HCT116 (cell line): ENCODE measurements at regions not wholly inside any gene's neighbourhood (a gene's known extent, or its start where the extent isn't known, plus 50 kb on each side); places are given as distances from the start of the nearest gene placed in this dataset.

Experiments used
- ATAC-seq: fragments of 200-7000 bp; cut with Tn5 transposase; 2 replicates; pipeline ENCODE4 v1.9.1; 2020; ENCODE audit warnings: mild to moderate bottlenecking, moderate library complexity
- BruUV-seq: library from RNA; stranded (reverse); fragments of 400-500 nt; replicated peaks from 2 replicates; lab custom pipeline; 2021; lab: Mats Ljungman, UMichigan
- CTCF ChIA-PET: fragments of 300-600 bp; sonication (Branson Sonifier 250); formaldehyde crosslinking; loops from one replicate; lab custom pipeline; 2021; ENCODE audit warnings: antibody characterized with exemption; lab: Charles Lee
- POLR2A ChIA-PET: fragments of 300-600, 350-600 bp; sonication (Branson Sonifier 250); formaldehyde crosslinking; loops from one replicate; lab custom pipeline; 2021; ENCODE audit warnings: antibody characterized with exemption; lab: Charles Lee
- RAD21 ChIA-PET, 2 experiments: fragments of 300-600 bp; sonication (Branson Sonifier 250); formaldehyde crosslinking; loops; one replicate each; lab custom pipeline; 2023; ENCODE audit warnings: low total read pairs in 2 of 2; ENCODE audit not compliant: uncharacterized antibody in 2 of 2, unreplicated experiment in 2 of 2, low non-redundant PET in 1 of 2; lab: Charles Lee
- DNase-seq: peaks from one replicate; pipeline ENCODE4 v3.0.0-alpha.2; 2010; ENCODE audit warnings: low read depth, low spot score
- H2AFZ ChIP-seq: fragments of 200-600 bp; shearing (Covaris generic), sonication (generic); 2 replicates; pipeline ENCODE4 v1.6.1; 2017; ENCODE audit warnings: low read depth, mixed run types, mixed read lengths, antibody characterized with exemption, low read length; ENCODE audit not compliant: poor library complexity, severe bottlenecking
- H3K27ac ChIP-seq: 2 replicates; pipeline ENCODE4 v1.5.1; 2012; ENCODE audit warnings: low read depth, low read length
- H3K27me3 ChIP-seq: fragments of 200-600 bp; sonication (generic); 2 replicates; pipeline ENCODE4 v1.6.1; 2016; ENCODE audit warnings: mixed run types, low read length, mixed read lengths; ENCODE audit not compliant: insufficient read depth
- H3K36me3 ChIP-seq, 2 experiments: fragments of 200-500 bp in 1 of 2; fragments of 200-600 bp in 1 of 2; sonication (Bioruptor generic) in 1 of 2; sonication (generic) in 1 of 2; 2 replicates each; pipeline versions ENCODE4 v1.5.1 to v1.6.1; 2014 to 2016; ENCODE audit warnings: low read length in 2 of 2, inconsistent platforms in 1 of 2, mixed read lengths in 1 of 2, mixed run types in 1 of 2; ENCODE audit not compliant: insufficient read depth in 2 of 2, control insufficient read depth in 1 of 2
- H3K4me1 ChIP-seq, 2 experiments: fragments of 200-600 bp in 1 of 2; sonication (generic) in 1 of 2; 2 replicates each; pipeline versions ENCODE4 v1.5.1 to v1.6.1; 2012 to 2017; ENCODE audit warnings: low read length in 2 of 2, inconsistent platforms in 1 of 2, mild to moderate bottlenecking in 1 of 2, mixed read lengths in 1 of 2, mixed run types in 1 of 2, moderate library complexity in 1 of 2; ENCODE audit not compliant: insufficient read depth in 2 of 2, control insufficient read depth in 1 of 2
- H3K4me2 ChIP-seq: fragments of 200-600 bp; sonication (generic); 2 replicates; pipeline ENCODE4 v1.6.1; 2017; ENCODE audit warnings: mixed run types, low read length, mixed read lengths
- H3K4me3 ChIP-seq, 2 experiments: fragments of 200-600 bp in 1 of 2; sonication (generic) in 1 of 2; replicated peaks in 1 of 2; 2 replicates each; pipeline ENCODE4 v1.5.1; 2011 to 2016; ENCODE audit warnings: low read length in 2 of 2, control low read depth in 1 of 2, low read depth in 1 of 2, mild to moderate bottlenecking in 1 of 2, mixed read lengths in 1 of 2, mixed run types in 1 of 2
- H3K79me2 ChIP-seq: fragments of 200-600 bp; sonication (generic); 2 replicates; pipeline ENCODE4 v1.6.1; 2017; ENCODE audit warnings: mild to moderate bottlenecking, mixed run types, low read length, moderate library complexity, mixed read lengths; ENCODE audit not compliant: insufficient read depth
- H3K9ac ChIP-seq: fragments of 200-600 bp; sonication (generic); 2 replicates; pipeline ENCODE4 v1.6.1; 2016; ENCODE audit warnings: low read length, mixed read lengths
- H3K9me2 ChIP-seq: fragments of 200-600 bp; sonication (generic), shearing (Covaris generic); 2 replicates; pipeline ENCODE4 v1.6.1; 2017; ENCODE audit warnings: mixed run types, mild to moderate bottlenecking, moderate library complexity; ENCODE audit not compliant: insufficient read depth
- H3K9me3 ChIP-seq, 2 experiments: fragments of 200-500 bp in 1 of 2; fragments of 200-600 bp in 1 of 2; sonication (Bioruptor generic) in 1 of 2; sonication (generic) in 1 of 2; 2 replicates each; pipeline ENCODE4 v1.6.1; 2014 to 2017; ENCODE audit warnings: low read length in 2 of 2, mixed read lengths in 2 of 2, inconsistent platforms in 1 of 2, low read depth in 1 of 2, mild to moderate bottlenecking in 1 of 2, mixed run types in 1 of 2, moderate library complexity in 1 of 2; ENCODE audit not compliant: control insufficient read depth in 1 of 2, insufficient read depth in 1 of 2
- H4K20me1 ChIP-seq: fragments of 200-600 bp; sonication (generic), shearing (Covaris generic); 2 replicates; pipeline ENCODE4 v1.6.1; 2017; ENCODE audit warnings: mixed run types, mild to moderate bottlenecking, moderate library complexity; ENCODE audit not compliant: insufficient read depth
- CTCF ChIP-seq, 3 experiments: fragments of 200-600 bp in 1 of 3; sonication (generic) in 1 of 3; IDR thresholded peaks in 2 of 3; conservative IDR thresholded peaks in 1 of 3; 2 replicates each; pipeline ENCODE4 v1.5.1; 2012 to 2017; ENCODE audit warnings: low read depth in 2 of 3, low read length in 2 of 3, antibody characterized with exemption in 1 of 3, borderline replicate concordance in 1 of 3, control low read depth in 1 of 3, mild to moderate bottlenecking in 1 of 3, mixed read lengths in 1 of 3, mixed run types in 1 of 3, moderate library complexity in 1 of 3; ENCODE audit not compliant: insufficient read depth in 1 of 3
- POLR2A ChIP-seq: IDR thresholded peaks from 2 replicates; pipeline ENCODE4 v1.7.0; 2011; ENCODE audit warnings: borderline replicate concordance; ENCODE audit not compliant: insufficient read depth, insufficient read length; ENCODE audit errors: extremely low read depth
- ZBTB33 ChIP-seq: IDR thresholded peaks from 2 replicates; pipeline ENCODE4 v1.6.1; 2011; ENCODE audit warnings: mild to moderate bottlenecking, low read length, moderate library complexity; ENCODE audit not compliant: insufficient replicate concordance; ENCODE audit errors: extremely low read depth
- ZNF274 ChIP-seq: fragments of 200-500 bp; sonication (Bioruptor generic); IDR thresholded peaks from 2 replicates; pipeline ENCODE4 v1.6.1; 2014; ENCODE audit warnings: mild to moderate bottlenecking, low read depth, low read length, inconsistent platforms
- intact Hi-C: fragments of 100-400 bp; cut with micrococcal nuclease; formaldehyde crosslinking; loops from 2 replicates; pipeline ENCODE4 v1.10.0; 2022

GRCh38 chr13:29978211-29978610, 127.8 kb upstream of the UBL3 start:
- no peak overlapping the region for H3K4me2 ChIP-seq
- no peaks in the 10 kb centered on the region for H3K79me2 ChIP-seq
- H3K4me1 ChIP-seq = no peaks in the 10 kb centered on the region
- DNase-seq (no peak), ATAC-seq (no peak)
- H3K27me3 ChIP-seq = 0 out of 2 replicates have a peak, but pooled peaks cover 4% of the 10 kb centered on the region
- POLR2A ChIA-PET = no interaction called here
- H3K27ac ChIP-seq = no peak overlapping the region
- no peak overlapping the region for H3K9ac ChIP-seq
- intact Hi-C loops = no loop called here
- no peak overlapping the region for H3K4me3 ChIP-seq
- RAD21 ChIA-PET = no interaction called here
- H3K9me2 ChIP-seq = no peaks in the 10 kb centered on the region
- no peaks in the 10 kb centered on the region for H3K36me3 ChIP-seq
- no peaks in the 10 kb centered on the region for H3K9me3 ChIP-seq
- CTCF ChIA-PET = no interaction called here
- no peak for TF ChIP-seq ZBTB33
- no peaks in the 10 kb centered on the region for H4K20me1 ChIP-seq
- H2AFZ ChIP-seq = no peak overlapping the region
- no TSS peak for BruUV-seq

- intact Hi-C loops = no loop called here
- BruUV-seq = no TSS peak
- CTCF ChIA-PET = no interaction called here
These were observed 127.2 kb upstream of the UBL3 start for GRCh38 chr13:29977476-29978120.

More at GRCh38 chr13:29977476-29978120, 127.2 kb upstream of the UBL3 start:
- Histone ChIP-seq H4K20me1 (no peaks in the 10 kb centered on the region), H3K27ac (no peak overlapping the region), H2AFZ (no peak overlapping the region), H3K4me2 (no peak overlapping the region), H3K4me1 (no peaks in the 10 kb centered on the region), H3K4me3 (no peak overlapping the region), H3K9me3 (no peaks in the 10 kb centered on the region), H3K27me3 (0 out of 2 replicates have a peak, but pooled peaks cover under 1% of the 10 kb centered on the region), H3K36me3 (no peaks in the 10 kb centered on the region), H3K79me2 (no peaks in the 10 kb centered on the region), H3K9ac (no peak overlapping the region), H3K9me2 (no peaks in the 10 kb centered on the region)
- DNase-seq (no peak), ATAC-seq (no peak)
- TF ChIP-seq ZNF274 (no peak), CTCF (IDR thresholded peaks at IDR 0.05 in 2 of 3, conservative IDR thresholded peaks at IDR 0.05 in 1 of 3; ENCODE audit: borderline replicate concordance in 1 of 3, insufficient read depth in 1 of 3, low read depth in 2 of 3, low read length in 2 of 3) (no peak), POLR2A (no peak)
- ChIA-PET RAD21 (no interaction called here), POLR2A (no interaction called here)
